GM18858 (cell line): ENCODE measurements at regions not wholly inside any gene's neighbourhood (a gene's known extent, or its start where the extent isn't known, plus 50 kb on each side); places are given as distances from the start of the nearest gene placed in this dataset.
A peak's percentile ranks its signal among the peaks of the same experiment; 100 is the strongest.

Experiments
- ATAC-seq: cut with Tn5 transposase; IDR thresholded peaks from one replicate; pipeline ENCODE4 v1.9.1; 2021; ENCODE audit not compliant: unreplicated experiment

DNA sequence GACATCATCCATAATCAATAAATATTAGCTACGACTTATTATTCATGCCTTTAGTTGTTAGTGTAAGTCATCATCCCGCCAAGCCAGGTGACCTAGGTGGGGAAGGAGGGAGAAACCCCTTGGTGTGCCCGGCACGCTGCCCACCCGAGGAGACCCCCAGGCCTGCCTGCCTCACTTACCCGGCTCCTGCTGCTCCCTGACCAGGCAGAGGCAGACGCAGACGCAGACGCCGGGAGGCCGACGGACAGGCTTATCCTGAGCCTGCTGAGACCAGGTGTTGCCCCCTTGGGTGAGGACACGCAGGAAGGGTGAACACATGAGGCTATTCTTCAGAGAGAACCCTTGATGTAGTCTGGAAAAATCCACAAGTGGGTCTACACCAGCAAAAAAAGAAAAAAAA is 401.8 kb downstream of the GALR1 start:
- no peak for ATAC-seq

DNA sequence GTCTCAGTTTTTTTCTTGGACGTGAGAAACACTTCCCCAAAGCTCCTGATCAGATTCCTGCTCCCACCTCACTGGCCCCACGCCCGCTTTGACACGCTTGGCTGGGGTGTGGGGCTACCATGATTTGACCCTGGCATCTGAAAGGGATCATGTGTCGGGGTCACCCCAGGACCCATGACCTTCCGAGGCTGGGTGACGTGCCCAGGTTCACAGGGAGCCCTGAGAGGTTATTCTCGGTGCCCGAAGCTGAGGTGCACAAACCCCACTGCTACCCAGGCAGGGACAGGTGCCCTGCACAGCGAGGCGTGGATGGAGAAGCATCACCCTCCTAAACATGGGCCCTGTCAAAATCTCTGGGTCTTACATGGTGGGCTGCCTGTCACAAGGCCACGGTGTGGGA is 404.1 kb downstream of the GALR1 start:
- ATAC-seq = no peak

DNA sequence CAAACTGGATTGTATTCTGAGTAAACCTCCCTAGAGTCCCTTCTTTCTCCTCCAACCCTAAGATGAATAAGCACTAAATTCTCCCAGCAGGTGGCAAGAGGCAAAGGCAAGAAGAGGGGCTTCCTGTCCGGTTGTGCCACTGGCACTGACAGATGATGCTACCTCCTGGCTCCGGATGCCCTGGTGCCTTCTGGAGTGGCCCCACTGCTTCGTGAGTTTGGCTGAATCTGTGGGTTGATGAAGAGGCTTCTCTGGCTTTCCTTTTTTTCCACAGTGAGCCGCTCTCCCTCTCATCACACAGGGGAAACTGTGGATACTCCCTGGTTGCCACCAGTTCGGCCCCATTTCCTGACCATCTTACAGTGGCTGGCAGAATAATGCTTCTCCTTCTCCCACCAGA is 404.7 kb downstream of the GALR1 start:
- ATAC-seq = no peak

DNA sequence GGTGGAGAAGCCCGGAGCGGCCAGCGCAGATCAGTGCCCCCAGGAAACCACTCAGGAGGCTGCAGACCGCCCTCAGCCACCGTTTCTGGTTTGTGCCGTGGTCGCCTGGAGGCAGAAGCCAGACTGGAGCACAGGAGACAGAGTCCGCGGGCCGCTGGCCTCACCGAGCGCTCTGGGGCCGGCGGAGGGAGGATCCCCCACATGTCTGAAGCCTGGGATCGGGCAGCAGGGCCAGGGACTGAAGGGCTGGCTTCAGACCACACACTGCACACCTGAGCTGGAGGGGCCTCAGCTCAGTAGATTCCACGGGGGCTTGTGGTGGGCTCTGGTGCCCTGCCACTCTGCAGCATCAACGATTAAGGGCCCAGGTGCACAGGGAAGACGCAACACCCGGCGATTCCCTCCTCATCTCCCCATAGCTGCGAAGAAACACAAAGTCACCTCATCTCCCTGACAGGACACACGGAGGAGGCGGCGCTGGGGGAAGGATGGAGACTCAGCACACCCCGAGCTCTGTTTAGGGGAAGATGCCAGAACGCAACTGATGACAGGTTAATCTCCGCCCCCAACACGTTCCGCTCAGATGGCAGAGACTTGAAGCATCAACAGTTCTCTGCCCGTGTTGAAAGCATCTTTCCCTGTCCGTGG is 408.1 kb downstream of the GALR1 start:
- no peak for ATAC-seq

DNA sequence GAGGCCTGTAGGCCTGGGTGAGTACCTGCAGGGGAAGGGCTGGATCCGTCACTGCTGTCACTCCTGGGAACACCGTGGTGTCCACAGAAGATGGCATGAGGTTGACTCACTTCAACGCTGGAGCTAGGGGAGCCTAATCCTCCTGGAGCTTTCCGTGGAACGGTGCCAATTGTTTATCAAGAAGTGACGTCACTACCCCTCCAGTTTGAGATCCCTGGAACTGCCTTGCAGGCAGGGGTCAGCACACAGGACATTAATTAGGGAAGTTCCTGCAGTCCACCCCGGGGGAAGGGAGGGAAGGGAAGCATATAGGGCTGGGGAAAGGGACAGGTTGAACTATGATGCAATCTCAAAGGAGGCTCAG is 408.6 kb downstream of the GALR1 start:
- no peak for ATAC-seq

DNA sequence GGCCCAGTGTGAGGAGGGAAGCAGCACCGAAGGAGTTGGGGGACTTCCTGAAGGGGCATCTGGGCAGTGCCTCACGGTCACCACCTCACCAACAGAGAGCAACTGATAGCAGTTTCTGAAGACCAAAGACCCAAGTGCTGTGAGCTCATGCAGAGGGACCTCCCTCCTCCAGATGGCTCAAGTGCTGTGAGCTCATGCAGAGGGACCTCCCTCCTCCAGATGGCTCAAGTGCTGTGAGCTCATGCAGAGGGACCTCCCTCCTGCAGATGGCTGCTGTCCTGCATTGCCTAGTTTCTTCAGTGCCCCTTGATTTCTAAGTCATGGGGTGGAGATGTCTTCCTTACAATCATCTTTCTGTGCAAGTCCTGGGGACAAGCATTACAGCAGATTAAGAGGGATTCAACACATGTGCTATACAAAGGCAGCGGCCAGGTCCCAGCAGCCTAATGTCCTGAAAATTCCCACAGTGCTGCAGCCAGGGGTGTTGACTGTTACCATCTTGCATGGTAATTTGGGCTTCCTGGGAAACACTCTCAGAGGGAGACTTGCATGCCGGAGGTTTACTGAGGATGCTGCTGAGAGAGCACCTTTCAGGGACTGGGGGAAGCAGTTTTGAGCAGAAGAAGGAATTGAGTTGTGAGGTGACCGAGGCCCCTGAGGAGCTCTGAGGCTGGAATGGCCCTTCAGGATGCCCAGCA is 409.3 kb downstream of the GALR1 start:
- ATAC-seq = no peak

GRCh38 chr18:77666613-77667012 is 417.0 kb downstream of the GALR1 start:
- ATAC-seq = no peak

GRCh38 chr18:77668219-77668618 is 418.6 kb downstream of the GALR1 start:
- no peak for ATAC-seq

DNA sequence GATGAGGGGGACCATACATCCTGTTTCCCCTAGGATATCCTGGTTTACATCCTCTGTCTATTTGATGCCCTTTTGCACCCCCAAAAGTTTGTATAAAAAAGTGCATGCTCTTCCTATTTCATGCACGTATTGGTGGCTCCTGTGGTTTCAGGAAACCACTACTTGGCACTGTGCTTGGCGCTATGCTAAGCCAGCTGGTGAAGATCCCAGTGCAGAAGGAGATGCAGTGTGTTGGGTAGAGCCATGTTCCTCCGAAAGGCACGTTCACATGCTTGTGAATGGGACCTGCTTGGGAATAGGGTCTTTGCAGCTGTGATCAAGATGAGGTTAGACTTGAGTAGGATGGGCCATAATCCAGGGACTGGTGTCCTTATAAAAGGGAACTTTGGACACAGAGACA is 419.7 kb downstream of the GALR1 start:
- no peak for ATAC-seq

DNA sequence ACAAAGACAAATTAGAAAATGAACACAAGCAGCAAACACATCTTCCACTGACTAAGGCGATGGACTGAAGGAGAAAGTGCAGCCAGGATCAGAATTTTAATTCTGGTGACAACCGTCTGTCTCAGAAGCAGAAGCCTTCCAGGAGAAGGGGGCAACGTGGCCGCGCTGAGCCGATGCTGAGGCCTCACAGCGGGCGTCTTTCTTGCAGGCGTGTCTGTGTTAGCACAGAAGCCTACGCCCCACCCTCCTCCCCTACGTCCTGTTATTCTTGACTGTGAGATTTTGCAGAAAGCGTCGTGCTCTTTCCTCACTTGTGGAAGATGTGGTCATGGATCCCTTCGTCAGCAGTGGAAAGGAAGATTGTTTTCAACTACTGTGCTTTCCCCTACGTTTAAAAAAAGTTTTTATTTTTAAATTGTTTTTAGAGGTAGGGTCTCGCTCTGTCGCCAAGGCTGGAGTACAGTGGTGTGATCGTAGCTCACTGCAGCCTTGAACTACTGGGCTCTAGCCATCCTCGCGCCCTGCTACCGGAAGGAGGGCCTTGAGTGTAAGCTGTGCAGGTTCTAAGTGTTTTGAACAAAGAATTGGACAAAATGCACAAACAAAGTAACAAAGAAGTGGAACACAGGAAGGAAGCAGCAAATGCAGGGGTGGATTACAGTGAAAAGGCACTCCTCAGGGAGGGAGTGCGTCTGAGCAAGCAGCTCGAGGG is 422.0 kb downstream of the GALR1 start:
- no peak for ATAC-seq

DNA sequence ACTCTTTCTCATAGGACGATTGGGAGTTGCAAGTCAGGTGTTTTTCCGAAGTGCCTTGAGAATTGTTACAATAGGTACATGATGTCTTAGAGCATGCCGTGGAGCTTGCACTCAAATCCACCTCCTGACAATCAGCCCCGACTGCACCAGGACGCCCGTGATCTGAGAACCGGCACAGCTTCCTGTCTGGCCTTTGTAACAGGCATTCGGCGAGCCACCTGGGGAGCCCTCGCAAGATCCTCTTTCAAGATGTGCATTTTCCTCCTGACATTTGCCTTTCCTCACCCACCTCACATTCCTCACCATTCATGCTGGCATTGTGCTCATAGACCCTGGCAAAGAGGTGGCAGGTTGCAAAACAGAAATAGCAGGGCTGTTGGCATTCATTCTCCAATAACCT is 427.3 kb downstream of the GALR1 start:
- ATAC-seq = no peak

DNA sequence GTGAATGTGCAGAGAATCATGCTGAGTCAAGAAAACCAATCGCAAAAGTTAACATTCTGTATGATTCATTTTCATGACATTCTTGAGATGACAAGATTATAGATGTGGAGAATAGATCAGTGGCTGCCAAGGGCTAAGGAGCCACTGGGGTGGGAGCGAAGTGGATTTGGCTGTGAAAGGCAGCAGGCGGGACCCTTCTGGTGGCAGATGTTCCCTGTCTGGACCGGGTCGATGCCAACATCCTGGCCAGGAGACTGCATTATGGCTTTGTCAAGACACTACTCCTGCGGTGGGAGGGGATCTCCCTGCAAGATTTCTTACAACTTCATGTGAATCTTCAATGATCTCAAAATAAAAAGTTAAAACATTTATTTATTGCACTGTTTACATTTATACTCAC is 427.9 kb downstream of the GALR1 start:
- ATAC-seq = no peak

DNA sequence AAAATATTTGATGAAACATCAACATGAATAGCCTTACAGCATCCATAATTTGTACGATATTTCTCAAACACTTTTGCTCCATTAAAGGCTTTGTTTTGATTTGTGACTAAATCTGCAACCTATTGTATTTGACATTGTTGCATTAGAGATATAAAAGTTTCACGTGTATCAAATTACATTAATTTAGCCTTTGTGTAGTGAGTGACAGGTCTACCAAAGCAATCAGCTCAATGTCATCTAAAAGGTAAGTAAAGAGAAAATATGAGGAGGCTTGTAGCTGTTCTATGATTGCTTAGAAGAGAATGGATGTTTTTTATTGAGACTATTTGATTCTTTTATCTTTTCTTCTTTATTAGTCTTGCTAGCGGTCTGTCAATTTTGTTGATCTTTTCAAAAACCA is 430.2 kb downstream of the GALR1 start:
- ATAC-seq = no peak

- no peak for ATAC-seq
Observed at GRCh38 chr18:77700051-77700450, 450.4 kb downstream of the GALR1 start.

DNA sequence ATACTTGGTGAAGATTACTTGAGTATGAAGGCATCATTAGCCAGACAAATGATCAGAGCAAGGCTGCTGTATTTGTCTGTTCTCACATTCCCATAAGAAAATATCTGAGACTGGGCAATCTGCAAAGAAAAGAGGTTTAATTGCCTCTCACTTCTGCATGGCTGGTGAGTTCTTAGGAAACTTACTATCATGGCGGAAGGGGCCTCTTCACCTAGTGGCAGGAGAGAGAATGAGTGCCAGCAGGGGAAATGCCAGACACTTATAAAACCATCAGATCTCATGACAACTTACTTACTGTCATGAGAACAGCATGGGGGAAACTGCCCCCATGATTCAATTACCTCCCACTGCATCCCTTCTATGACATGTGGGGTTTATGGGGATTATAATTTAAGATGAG is 452.3 kb downstream of the GALR1 start:
- ATAC-seq = no peak

DNA sequence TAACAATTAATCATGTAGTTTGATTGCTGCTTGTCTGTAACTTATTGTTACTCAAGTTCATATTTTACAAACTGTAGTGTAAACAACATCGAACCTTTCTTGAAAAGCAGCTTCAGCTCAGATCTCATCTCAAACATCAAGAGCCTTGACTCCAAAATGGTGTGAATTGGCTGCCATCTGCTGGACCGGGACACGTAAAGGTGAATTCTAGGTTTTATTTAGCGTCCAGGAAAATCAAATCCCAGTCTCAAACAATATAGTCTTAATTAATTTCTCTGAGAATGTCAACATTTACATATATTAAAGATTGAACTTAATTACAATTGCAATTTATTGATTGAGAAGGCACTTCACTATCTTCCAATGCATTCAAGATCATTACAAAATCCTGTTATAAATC is 453.0 kb downstream of the GALR1 start:
- ATAC-seq = no peak

DNA sequence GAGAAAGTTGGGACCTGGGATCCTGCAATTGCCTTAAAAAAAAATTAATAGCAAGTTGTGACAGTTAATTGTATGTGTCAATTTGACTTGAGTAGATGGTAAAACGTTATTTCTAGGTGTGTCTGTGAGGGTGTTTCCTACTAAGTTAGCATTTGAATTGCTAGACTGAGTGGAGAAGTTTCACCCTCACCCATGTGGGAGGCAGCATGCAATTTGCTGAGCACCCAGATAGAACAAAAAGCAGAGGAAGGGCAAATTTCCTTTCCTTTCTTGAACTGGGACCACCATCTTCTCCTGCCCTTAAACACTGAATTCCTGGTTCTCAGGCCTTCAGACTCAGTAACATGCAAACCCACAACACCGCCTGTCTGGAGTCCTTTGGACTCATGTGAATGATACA is 455.7 kb downstream of the GALR1 start:
- ATAC-seq = no peak

DNA sequence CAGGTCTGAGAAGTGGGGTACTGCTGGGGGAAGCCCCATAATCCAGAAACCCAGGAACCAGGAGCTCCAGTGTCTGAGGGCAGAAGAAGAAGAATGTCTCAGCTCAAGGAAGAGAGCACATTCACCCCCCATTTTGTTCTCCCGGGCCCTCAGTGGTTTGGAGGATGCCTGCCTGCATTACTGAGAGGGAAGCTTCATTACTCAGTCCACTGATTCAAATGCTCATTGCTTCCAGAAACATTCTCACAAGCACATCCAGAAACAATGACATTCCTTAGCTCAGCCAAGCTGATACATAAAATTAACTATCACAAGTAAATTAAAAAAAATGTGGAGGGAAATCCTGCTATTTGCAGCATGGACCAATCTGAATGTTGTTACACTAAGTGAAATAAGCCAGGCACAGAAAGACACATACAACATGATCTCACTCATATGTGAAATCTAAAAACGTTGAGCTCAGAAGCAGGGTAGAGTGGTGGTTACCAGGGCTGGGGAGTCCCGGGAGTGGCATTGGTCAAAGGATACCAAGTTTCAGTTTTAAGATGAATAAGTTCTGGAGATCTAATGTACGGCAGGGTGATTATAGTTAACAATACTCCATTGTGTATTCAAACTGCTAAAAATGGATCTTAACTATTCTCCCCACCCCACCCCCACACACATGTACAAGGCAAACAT is 459.3 kb downstream of the GALR1 start:
- ATAC-seq = peak; percentile 80

DNA sequence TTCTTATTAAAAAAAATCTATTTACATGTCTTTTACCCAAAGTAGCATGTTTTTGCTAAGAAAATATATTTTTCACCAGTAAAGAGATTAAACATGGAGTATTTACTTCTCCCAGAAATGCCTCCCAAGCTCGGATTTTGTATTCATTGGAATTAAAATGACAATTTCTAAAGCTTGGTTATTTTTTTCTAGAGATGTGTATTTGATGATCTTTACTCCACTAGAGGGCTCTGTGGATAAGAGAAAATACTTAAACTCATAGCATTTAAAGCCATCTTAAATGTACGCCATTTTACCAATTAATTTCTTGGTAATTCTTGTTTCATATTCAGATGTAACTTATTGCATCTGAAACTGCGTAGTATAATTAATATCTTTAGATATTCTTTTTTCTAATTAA is 461.4 kb downstream of the GALR1 start:
- ATAC-seq = no peak

DNA sequence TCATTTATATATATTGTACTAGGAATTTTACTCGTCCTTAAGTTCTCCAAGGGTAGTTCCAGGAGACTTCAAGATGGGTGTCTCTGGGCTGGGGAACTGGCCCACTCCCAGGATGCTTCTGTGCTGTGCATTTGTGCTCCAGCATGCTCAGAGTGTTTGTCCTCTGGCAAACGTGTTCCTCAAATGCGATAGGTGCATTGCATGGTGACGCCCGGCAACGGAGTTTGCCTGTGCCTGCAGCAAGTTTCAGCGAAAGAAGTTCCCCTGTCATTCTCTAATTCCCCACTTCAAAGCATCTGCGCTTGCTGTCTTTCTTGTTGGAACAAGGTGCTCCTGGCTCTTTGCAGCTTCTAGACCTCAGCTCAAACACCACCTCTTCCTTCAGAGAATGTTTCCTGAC is 465.1 kb downstream of the GALR1 start:
- no peak for ATAC-seq

DNA sequence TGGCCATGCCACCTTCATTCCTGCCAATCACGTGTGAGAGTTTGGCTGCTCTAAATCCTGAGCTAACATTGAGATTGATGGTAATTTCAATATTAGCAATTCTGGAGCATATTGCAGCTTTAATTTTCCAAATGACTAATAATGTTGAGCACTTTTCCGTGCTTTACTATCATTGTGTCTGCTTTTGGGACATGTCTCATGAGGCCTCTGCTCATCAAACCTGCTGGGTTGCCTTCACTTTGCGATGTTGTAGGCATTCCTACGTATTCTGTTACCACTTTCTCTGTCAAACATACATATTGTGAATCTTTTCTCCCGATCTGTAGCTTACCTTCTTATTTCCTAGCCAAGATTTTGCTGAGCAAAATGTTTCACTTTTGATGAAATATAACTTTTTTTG is 466.6 kb downstream of the GALR1 start:
- ATAC-seq = no peak
